CD14-positive monocyte (primary cell): ENCODE measurements at regions not wholly inside any gene's neighbourhood (a gene's known extent, or its start where the extent isn't known, plus 50 kb on each side); places are given as distances from the start of the nearest gene placed in this dataset.

ENCODE experiments used
- DNase-seq, 3 donors: peaks; one replicate each; pipeline ENCODE4 v3.0.0-alpha.2; 2011 to 2022
- H2AFZ ChIP-seq: 2 replicates; pipeline ENCODE4 v1.6.0; 2012; ENCODE audit warnings: mild to moderate bottlenecking, low read depth, low read length, inconsistent platforms; ENCODE audit not compliant: insufficient read depth, poor library complexity, severe bottlenecking
- H3K27ac ChIP-seq, 2 donors: 1 replicate in 1 of 2; 2 replicates in 1 of 2; pipeline ENCODE4 v1.5.1; 2012 to 2013; ENCODE audit warnings: low read length in 2 of 2, control low read depth in 1 of 2, inconsistent platforms in 1 of 2, low read depth in 1 of 2, mild to moderate bottlenecking in 1 of 2
- H3K27me3 ChIP-seq, 2 donors: one replicate each; pipeline versions ENCODE4 v1.6.0 to v1.6.1; 2011 to 2013; ENCODE audit warnings: low read length in 2 of 2; ENCODE audit not compliant: control insufficient read depth in 2 of 2, insufficient read depth in 2 of 2
- H3K36me3 ChIP-seq, 2 donors: replicated peaks in 1 of 2; 1 replicate in 1 of 2; 2 replicates in 1 of 2; pipeline versions ENCODE4 v1.5.1 to v1.6.1; 2012 to 2013; ENCODE audit warnings: low read length in 2 of 2, control low read depth in 1 of 2, inconsistent platforms in 1 of 2, mild to moderate bottlenecking in 1 of 2; ENCODE audit not compliant: insufficient read depth in 2 of 2, control insufficient read depth in 1 of 2
- H3K4me1 ChIP-seq, 2 donors: 1 replicate in 1 of 2; 2 replicates in 1 of 2; pipeline versions ENCODE4 v1.5.1 to v1.6.1; 2012 to 2013; ENCODE audit warnings: low read length in 2 of 2, control low read depth in 1 of 2, inconsistent platforms in 1 of 2, mild to moderate bottlenecking in 1 of 2, moderate library complexity in 1 of 2; ENCODE audit not compliant: insufficient read depth in 2 of 2, control insufficient read depth in 1 of 2
- H3K4me2 ChIP-seq: replicated peaks from 2 replicates; pipeline ENCODE3; 2012; ENCODE audit warnings: low read length, moderate library complexity, mild to moderate bottlenecking; ENCODE audit not compliant: poor library complexity, severe bottlenecking; ENCODE audit errors: extremely low read depth
- H3K4me3 ChIP-seq, 3 experiments: fragments of 200-600 bp in 1 of 3; sonication (generic) in 1 of 3; replicated peaks in 1 of 3; 1 replicate in 2 of 3; 2 replicates in 1 of 3; pipeline ENCODE4 v1.5.1; 2011 to 2013; ENCODE audit warnings: low read length in 3 of 3, mild to moderate bottlenecking in 3 of 3, control low read depth in 2 of 3, low read depth in 2 of 3, inconsistent platforms in 1 of 3, moderate library complexity in 1 of 3
- H3K79me2 ChIP-seq: 2 replicates; pipeline ENCODE4 v1.6.0; 2012; ENCODE audit warnings: mild to moderate bottlenecking, control low read depth, inconsistent platforms, low read length, moderate library complexity; ENCODE audit not compliant: insufficient read depth
- H3K9ac ChIP-seq: 2 replicates; pipeline ENCODE4 v1.6.0; 2017; ENCODE audit warnings: low read length, mild to moderate bottlenecking; ENCODE audit not compliant: insufficient read depth, poor library complexity, severe bottlenecking
- H3K9me3 ChIP-seq, 2 donors: replicated peaks in 1 of 2; 1 replicate in 1 of 2; 2 replicates in 1 of 2; pipeline versions ENCODE4 v1.5.1 to v1.6.1; 2012 to 2013; ENCODE audit warnings: low read length in 2 of 2, control low read depth in 1 of 2; ENCODE audit not compliant: control insufficient read depth in 1 of 2, insufficient read depth in 1 of 2
- H4K20me1 ChIP-seq: 2 replicates; pipeline ENCODE4 v1.6.0; 2012; ENCODE audit warnings: mild to moderate bottlenecking, low read length, control low read depth, moderate library complexity; ENCODE audit not compliant: insufficient read depth
- H3K27ac Mint-ChIP-seq, 7 donors: one replicate each; pipeline ENCODE4 v1.8.0; 2020; ENCODE audit warnings: mild to moderate bottlenecking in 7 of 7, mixed read lengths in 7 of 7, moderate library complexity in 6 of 7, inconsistent platforms in 2 of 7
- H3K27me3 Mint-ChIP-seq, 3 donors: one replicate each; pipeline ENCODE4 v1.8.0; 2021 to 2022; ENCODE audit warnings: low read depth in 3 of 3, mild to moderate bottlenecking in 3 of 3, mixed read lengths in 3 of 3, moderate library complexity in 3 of 3, inconsistent platforms in 1 of 3
- H3K36me3 Mint-ChIP-seq, 2 donors: one replicate each; pipeline ENCODE4 v1.8.0; 2020; ENCODE audit warnings: mixed read lengths in 2 of 2, inconsistent platforms in 1 of 2, mild to moderate bottlenecking in 1 of 2
- H3K4me1 Mint-ChIP-seq: one replicate; pipeline ENCODE4 v1.8.0; 2020; ENCODE audit warnings: mild to moderate bottlenecking, mixed read lengths
- H3K4me3 Mint-ChIP-seq, 2 donors: one replicate each; pipeline ENCODE4 v1.8.0; 2020; ENCODE audit warnings: mild to moderate bottlenecking in 2 of 2, mixed read lengths in 2 of 2, moderate library complexity in 1 of 2
- H3K9me3 Mint-ChIP-seq, 7 donors: one replicate each; pipeline ENCODE4 v1.8.0; 2020 to 2022; ENCODE audit warnings: mixed read lengths in 7 of 7, mild to moderate bottlenecking in 6 of 7, moderate library complexity in 6 of 7, inconsistent platforms in 2 of 7
- WGBS: methylation state at CpG from one replicate; pipeline ENCODE4 v1.1.5; 2013; ENCODE audit warnings: missing lambda C conversion rate; ENCODE audit not compliant: insufficient coverage; 5-methylcytosine and 5-hydroxymethylcytosine counted together
- intact Hi-C, 2 donors: fragments of 100-400 bp; cut with micrococcal nuclease; formaldehyde crosslinking; loops; one replicate each; pipeline versions ENCODE4 v1.15.0 to v1.15.1; 2023
- TF ChIP-seq, protein P1 (sequence below): fragments of 200-600 bp; IDR thresholded peaks from one replicate; pipeline ENCODE4 v1.8.0; 2022; ENCODE audit warnings: antibody characterized with exemption, mild to moderate bottlenecking

DNA sequence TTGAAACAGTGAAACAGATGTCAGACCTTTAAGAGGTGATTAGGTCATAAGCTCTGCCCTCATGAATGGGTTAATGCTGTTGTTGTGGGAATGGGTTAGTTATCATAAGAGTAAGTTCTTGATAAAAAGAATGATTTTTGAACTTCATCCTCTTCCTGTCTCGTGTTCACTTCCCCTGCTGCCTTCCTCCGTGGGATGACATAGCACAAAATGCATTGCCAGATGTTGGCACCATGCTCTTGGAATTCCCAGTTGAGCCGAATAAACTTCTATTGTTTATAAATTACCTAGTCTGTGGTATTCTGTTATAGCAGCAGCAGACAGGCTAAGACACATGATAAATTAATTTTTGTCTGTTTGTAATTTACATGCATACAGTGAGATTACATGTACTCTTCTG lies 112.0 kb upstream of the LRRC7 start:
- intact Hi-C loops, result no loop called here
- Histone ChIP-seq H4K20me1 (no peaks in the 10 kb centered on the region), H3K4me1 (no peaks in the 10 kb centered on the region), H3K4me2 (no peak overlapping the region), H3K27ac (no peak overlapping the region), H2AFZ (no peak overlapping the region), H3K9me3 (peaks cover 0 to 8% of the 10 kb centered on the region in 2 donors), H3K4me3 (no peak overlapping the region), H3K79me2 (no peaks in the 10 kb centered on the region), H3K36me3 (no peaks in the 10 kb centered on the region), H3K27me3 (no peaks in the 10 kb centered on the region), H3K9ac (no peak overlapping the region)
- no peak for DNase-seq
- Mint-ChIP-seq H3K27me3 (no peaks in the 10 kb centered on the region), H3K4me3 (no peak overlapping the region), H3K4me1 (peaks cover 1% of the 10 kb centered on the region), H3K27ac (no peak overlapping the region), H3K9me3 (peaks cover 0 to 8% (median 7%) of the 10 kb centered on the region in 7 donors), H3K36me3 (no peaks in the 10 kb centered on the region)
- WGBS, result 20% methylated on average over 1 of the region's 3 CpGs
- TF ChIP-seq, protein P1, sequence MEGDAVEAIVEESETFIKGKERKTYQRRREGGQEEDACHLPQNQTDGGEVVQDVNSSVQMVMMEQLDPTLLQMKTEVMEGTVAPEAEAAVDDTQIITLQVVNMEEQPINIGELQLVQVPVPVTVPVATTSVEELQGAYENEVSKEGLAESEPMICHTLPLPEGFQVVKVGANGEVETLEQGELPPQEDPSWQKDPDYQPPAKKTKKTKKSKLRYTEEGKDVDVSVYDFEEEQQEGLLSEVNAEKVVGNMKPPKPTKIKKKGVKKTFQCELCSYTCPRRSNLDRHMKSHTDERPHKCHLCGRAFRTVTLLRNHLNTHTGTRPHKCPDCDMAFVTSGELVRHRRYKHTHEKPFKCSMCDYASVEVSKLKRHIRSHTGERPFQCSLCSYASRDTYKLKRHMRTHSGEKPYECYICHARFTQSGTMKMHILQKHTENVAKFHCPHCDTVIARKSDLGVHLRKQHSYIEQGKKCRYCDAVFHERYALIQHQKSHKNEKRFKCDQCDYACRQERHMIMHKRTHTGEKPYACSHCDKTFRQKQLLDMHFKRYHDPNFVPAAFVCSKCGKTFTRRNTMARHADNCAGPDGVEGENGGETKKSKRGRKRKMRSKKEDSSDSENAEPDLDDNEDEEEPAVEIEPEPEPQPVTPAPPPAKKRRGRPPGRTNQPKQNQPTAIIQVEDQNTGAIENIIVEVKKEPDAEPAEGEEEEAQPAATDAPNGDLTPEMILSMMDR, result no peak

GRCh38 chr1:69459244-69459643 lies 108.5 kb upstream of the LRRC7 start:
- peaks cover 1% of the 10 kb centered on the region for H3K4me1 Mint-ChIP-seq
- H3K4me3 ChIP-seq, result no peak overlapping the region
- TF ChIP-seq, protein P1, result no peak
- no peak overlapping the region for H3K27ac ChIP-seq
- no peak for DNase-seq
- H3K4me3 Mint-ChIP-seq, result no peak overlapping the region
- H3K79me2 ChIP-seq, result no peaks in the 10 kb centered on the region
- no peak overlapping the region for H3K9ac ChIP-seq
- H3K9me3 ChIP-seq, result peaks cover 0 to 8% of the 10 kb centered on the region in 2 donors
- H3K27ac Mint-ChIP-seq, result no peak overlapping the region
- intact Hi-C loops, result no loop called here
- no peaks in the 10 kb centered on the region for H3K36me3 Mint-ChIP-seq
- no peak overlapping the region for H2AFZ ChIP-seq
- H3K9me3 Mint-ChIP-seq, result peaks cover 0 to 12% (median 6%) of the 10 kb centered on the region in 7 donors
- no peaks in the 10 kb centered on the region for H3K4me1 ChIP-seq
- peaks cover 0 to 2% (median 0%) of the 10 kb centered on the region in 3 donors for H3K27me3 Mint-ChIP-seq
- no peaks in the 10 kb centered on the region for H3K36me3 ChIP-seq
- H3K4me2 ChIP-seq, result no peak overlapping the region
- H4K20me1 ChIP-seq, result no peaks in the 10 kb centered on the region
- no peaks in the 10 kb centered on the region for H3K27me3 ChIP-seq
